Subcutaneous abdominal adipose tissue (tissue), 5 donors: ENCODE measurements at regions not wholly inside any gene's neighbourhood (a gene's known extent, or its start where the extent isn't known, plus 50 kb on each side); places are given as distances from the start of the nearest gene placed in this dataset.
"Not testable (repeated sequence)": the region's sequence is repeated elsewhere in the genome, so short reads cannot be mapped to it uniquely, and the experiment has no call there.

ENCODE experiments used
- H3K27ac ChIP-seq: one replicate; pipeline ENCODE4 v1.7.0; 2013; ENCODE audit warnings: low read depth, mild to moderate bottlenecking, inconsistent platforms, low read length, moderate library complexity
- H3K27me3 ChIP-seq, 5 donors: one replicate each; pipeline ENCODE4 v1.7.0; 2013; ENCODE audit warnings: low read length in 5 of 5, inconsistent platforms in 1 of 5; ENCODE audit not compliant: control insufficient read depth in 5 of 5, insufficient read depth in 4 of 5
- H3K36me3 ChIP-seq, 5 donors: one replicate each; pipeline ENCODE4 v1.7.0; 2013; ENCODE audit warnings: low read length in 5 of 5; ENCODE audit not compliant: control insufficient read depth in 5 of 5, insufficient read depth in 5 of 5
- H3K4me1 ChIP-seq, 5 donors: one replicate each; pipeline ENCODE4 v1.7.0; 2013; ENCODE audit warnings: low read length in 5 of 5, mild to moderate bottlenecking in 3 of 5, moderate library complexity in 1 of 5; ENCODE audit not compliant: control insufficient read depth in 5 of 5, insufficient read depth in 5 of 5
- H3K4me3 ChIP-seq, 5 donors: one replicate each; pipeline ENCODE4 v1.7.0; 2013; ENCODE audit warnings: low read length in 5 of 5, low read depth in 1 of 5
- H3K9ac ChIP-seq, 5 donors: one replicate each; pipeline ENCODE4 v1.7.0; 2013; ENCODE audit warnings: low read length in 5 of 5, mild to moderate bottlenecking in 4 of 5, moderate library complexity in 3 of 5
- H3K9me3 ChIP-seq, 5 donors: one replicate each; pipeline ENCODE4 v1.7.0; 2013; ENCODE audit warnings: low read length in 5 of 5; ENCODE audit not compliant: control insufficient read depth in 5 of 5
- donor health status: healthy.
- donor health status: healthy.
- donor health status: healthy.
- donor health status: healthy.
- donor health status: healthy.

DNA sequence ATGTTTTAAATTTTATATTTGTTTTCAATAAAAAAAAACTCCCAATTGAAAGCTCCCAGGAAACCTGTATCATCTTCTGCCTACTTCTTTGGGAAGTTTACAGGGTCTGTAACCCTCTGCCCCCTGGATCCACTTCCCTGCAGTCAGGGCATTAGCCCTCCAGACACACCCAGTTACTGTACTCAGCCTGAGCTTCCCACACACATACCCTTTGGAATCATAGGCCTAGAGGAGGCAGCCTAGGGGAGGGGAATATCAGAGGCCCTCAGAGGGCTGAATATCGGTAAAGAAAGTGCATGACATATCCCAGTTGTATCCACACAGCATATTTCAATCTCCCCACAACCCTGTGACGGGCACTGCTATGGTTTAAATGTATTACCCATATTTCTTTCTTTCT lies 56.2 kb upstream of the TFPI start:
- H3K27ac ChIP-seq, H3K9ac ChIP-seq, H3K27me3 ChIP-seq, H3K36me3 ChIP-seq, H3K4me1 ChIP-seq, H3K4me3 ChIP-seq, H3K9me3 ChIP-seq: not testable (repeated sequence)

DNA sequence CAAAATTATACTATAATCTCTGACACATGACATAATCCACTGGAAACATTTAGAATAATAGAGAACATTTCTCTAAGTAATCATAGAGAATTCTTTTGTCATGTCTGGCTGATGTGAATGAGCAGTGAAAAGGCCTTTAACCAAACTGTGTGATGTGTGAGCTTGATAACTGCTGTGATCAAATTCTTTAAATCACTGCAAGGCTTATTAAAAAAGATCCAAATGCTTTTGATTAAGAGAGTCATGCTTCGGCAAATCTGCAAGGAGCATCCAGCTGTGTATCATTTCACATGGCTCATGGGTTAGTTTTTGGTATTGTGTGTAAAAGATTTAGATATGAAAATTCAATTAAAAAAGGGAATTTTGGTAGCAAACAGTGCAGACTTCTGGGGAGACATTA lies 58.6 kb upstream of the TFPI start:
- no peaks in the 10 kb centered on the region for H3K36me3 ChIP-seq
- H3K9me3 ChIP-seq, result no peaks in the 10 kb centered on the region
- no peak overlapping the region for H3K27ac ChIP-seq
- no peaks in the 10 kb centered on the region for H3K4me1 ChIP-seq
- H3K9ac ChIP-seq, result no peak overlapping the region
- no peaks in the 10 kb centered on the region for H3K27me3 ChIP-seq
- H3K4me3 ChIP-seq, result no peak overlapping the region

DNA sequence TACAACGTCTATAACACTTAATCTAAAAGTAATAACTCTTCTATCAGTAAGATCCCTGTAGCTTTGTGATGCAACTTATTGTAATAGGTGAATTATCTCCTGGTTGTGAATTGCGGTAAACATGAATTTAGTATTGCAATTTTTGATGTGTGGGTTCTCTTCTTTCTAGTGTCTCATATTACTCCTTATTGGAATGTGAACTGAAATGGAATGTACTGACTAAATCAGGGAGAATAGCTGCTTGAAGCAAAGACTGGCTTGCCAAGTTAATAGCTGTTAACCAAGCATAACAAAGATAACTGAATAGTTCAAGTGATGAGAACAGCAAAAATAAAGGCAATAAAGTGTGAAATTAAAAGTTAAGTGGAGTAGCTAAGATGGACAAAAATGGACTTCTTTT lies 60.5 kb upstream of the TFPI start:
- H3K9ac ChIP-seq, result no peak overlapping the region

DNA sequence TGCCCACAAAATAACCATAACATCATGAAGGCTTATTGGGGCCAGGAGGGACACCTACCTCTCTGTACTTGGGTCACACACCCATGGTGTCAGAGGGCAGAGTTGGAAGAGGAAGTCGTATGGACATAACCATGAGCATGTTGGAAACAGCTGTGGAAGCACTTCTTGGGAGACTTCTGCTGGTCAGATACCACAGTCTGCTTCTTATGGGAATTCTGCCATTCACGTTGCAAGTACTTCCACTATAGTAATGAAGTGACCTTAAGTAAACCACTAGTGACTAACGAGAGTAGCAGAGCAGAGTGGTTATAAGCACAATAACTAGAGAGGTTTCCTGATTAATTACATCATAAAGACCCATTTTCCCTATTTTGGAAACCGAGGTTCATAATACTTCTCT lies 61.1 kb upstream of the TFPI start:
- Histone ChIP-seq H3K36me3 (no peaks in the 10 kb centered on the region), H3K27me3 (no peaks in the 10 kb centered on the region), H3K9ac (no peak overlapping the region), H3K27ac (no peak overlapping the region), H3K4me3 (no peak overlapping the region), H3K9me3 (no peaks in the 10 kb centered on the region), H3K4me1 (no peaks in the 10 kb centered on the region)

More for the DNA sequence above, 60.5 kb upstream of the TFPI start:
- H3K36me3 ChIP-seq, result no peaks in the 10 kb centered on the region
- H3K4me1 ChIP-seq, result no peaks in the 10 kb centered on the region
- no peak overlapping the region for H3K27ac ChIP-seq
- no peaks in the 10 kb centered on the region for H3K27me3 ChIP-seq
- no peak overlapping the region for H3K4me3 ChIP-seq
- no peaks in the 10 kb centered on the region for H3K9me3 ChIP-seq

DNA sequence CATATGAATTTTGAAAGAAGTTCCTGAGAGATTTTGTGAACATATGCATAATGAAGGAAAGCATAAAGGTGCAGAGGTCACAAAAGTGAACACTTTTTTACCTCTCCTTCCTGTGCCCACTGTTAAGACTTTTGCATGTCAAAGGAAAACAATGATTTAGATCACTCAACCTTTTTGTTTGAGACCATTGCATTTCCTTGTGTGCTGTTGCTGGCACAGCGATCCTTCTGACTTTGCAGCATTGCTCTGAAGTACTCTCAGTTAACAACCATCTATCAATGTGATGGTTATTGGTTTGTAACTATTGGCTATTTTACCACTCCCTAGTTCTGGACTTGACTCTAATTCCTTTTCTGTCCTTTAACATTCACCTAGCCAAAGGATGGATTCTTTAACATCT lies 61.7 kb upstream of the TFPI start:
- Histone ChIP-seq H3K27me3 (no peaks in the 10 kb centered on the region), H3K27ac (no peak overlapping the region), H3K4me3 (no peak overlapping the region), H3K36me3 (no peaks in the 10 kb centered on the region), H3K9ac (no peak overlapping the region), H3K9me3 (no peaks in the 10 kb centered on the region), H3K4me1 (no peaks in the 10 kb centered on the region)

DNA sequence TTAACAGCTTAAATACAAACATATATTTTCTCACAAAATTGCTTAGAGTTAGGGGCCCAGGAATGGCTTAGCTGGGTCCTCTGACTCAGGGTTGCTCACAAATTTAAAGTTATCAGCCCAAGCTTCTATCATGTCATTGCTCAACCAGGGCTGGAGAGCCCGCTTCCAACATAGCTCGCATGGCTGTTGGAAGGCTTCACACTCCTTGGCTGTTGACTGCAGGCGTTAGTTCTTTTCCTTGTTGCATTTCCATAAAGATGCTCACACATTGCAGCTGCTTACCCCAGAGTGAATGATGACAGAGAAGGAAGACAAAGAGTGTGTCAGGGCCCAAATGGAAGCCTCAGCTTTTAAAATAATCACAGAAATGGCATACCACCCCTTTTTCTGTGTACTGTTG lies 62.9 kb upstream of the TFPI start:
- no peaks in the 10 kb centered on the region for H3K36me3 ChIP-seq
- H3K4me3 ChIP-seq, result no peak overlapping the region
- no peaks in the 10 kb centered on the region for H3K9me3 ChIP-seq
- no peaks in the 10 kb centered on the region for H3K27me3 ChIP-seq
- H3K9ac ChIP-seq, result no peak overlapping the region
- H3K27ac ChIP-seq, result no peak overlapping the region
- H3K4me1 ChIP-seq, result no peaks in the 10 kb centered on the region

DNA sequence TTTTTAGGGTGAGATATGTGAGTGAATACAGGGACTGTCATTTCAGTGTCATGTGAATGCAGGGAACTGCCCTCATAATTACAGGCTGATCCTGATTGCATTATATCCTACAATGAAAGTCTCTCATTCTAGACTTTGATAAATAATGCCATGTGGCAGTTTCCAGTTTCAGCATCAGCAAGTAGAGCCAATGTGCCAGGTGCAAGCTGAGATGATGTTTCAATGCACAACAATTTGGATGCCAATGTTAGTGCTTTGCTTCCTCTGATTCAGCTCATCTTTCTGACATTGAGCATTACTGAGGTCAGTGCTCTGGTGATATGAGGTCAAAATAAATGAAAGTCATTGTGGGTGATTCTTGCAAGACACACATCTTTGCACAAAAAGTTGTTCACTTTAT lies 63.7 kb upstream of the TFPI start:
- no peaks in the 10 kb centered on the region for H3K27me3 ChIP-seq
- no peaks in the 10 kb centered on the region for H3K36me3 ChIP-seq
- no peak overlapping the region for H3K9ac ChIP-seq
- H3K4me3 ChIP-seq, result no peak overlapping the region
- H3K4me1 ChIP-seq, result no peaks in the 10 kb centered on the region
- H3K27ac ChIP-seq, result no peak overlapping the region
- no peaks in the 10 kb centered on the region for H3K9me3 ChIP-seq

DNA sequence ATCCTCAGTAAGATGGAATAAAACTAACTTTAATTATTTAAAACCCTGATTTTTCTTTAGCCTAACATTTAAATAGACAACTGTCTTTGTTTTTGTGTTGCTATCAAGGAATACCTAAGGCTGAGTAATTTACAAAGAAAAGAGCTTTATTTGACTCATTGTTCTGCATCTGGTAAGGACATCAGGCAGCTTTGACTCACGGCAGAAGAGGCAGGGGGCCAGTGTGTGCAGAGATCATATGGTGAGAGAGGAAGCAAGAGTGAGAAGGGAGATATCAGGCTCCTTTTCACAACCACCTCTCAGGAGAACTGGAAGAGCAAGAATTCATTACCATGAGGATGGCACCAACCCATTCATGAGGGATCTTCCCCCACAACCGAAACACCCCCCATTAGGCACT lies 64.6 kb upstream of the TFPI start:
- H3K27ac ChIP-seq, result no peak overlapping the region
- H3K27me3 ChIP-seq, result no peaks in the 10 kb centered on the region
- H3K9ac ChIP-seq, result no peak overlapping the region
- no peaks in the 10 kb centered on the region for H3K4me1 ChIP-seq
- H3K9me3 ChIP-seq, result no peaks in the 10 kb centered on the region
- no peaks in the 10 kb centered on the region for H3K36me3 ChIP-seq
- no peak overlapping the region for H3K4me3 ChIP-seq

DNA sequence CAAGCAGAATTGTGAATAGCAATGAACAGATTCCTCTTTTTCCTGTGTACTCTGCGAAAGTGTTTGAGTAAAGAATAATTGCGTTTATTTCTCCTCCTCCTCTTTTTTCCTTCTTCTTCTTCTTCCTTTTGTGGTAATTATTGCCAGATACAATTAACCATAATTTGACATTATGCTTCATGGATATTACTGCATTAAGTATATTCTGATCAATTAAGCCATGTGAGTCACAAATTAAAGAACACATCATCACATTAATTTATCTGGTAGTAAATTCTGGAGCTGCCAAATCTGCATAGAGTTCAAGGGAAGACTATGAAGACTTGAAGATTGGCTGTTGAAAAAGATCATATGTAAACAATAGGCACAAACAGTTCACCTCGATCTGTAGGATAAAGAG lies 72.9 kb upstream of the TFPI start:
- Histone ChIP-seq H3K36me3 (no peaks in the 10 kb centered on the region), H3K9ac (no peak overlapping the region), H3K27ac (no peak overlapping the region), H3K27me3 (no peaks in the 10 kb centered on the region), H3K9me3 (peaks cover 0 to 16% (median 3%) of the 10 kb centered on the region in 5 donors), H3K4me3 (no peak overlapping the region), H3K4me1 (peaks cover 0 to 13% (median 0%) of the 10 kb centered on the region in 5 donors)

DNA sequence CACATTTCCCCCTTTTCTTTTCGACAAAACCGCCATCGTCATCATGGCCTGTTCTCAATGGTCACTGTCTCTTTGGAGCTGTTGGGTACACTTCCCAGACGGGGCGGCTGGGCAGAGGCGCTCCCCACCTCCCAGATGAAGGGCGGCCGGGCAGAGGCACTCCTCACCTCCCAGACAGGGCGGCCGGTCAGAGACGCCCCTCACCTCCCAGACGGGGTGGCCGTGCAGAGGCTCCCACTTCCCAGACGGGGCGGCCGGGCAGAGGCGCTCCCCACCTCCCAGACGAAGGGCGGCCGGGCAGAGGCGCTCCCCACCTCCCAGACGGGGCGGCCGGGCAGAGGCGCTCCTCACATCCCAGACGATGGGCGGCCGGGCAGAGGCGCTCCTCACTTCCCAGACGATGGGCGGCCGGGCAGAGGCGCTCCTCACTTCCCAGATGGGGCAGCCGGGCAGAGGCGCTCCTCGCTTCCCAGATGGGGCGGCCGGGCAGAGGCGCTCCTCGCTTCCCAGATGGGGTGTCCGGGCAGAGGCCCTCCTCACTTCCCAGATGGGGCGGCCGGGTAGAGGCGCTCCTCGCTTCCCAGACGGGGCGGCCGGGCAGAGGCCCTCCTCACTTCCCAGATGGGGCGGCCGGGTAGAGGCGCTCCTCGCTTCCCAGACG lies 82.6 kb upstream of the TFPI start:
- not testable (repeated sequence) for H3K9ac ChIP-seq, H3K36me3 ChIP-seq, H3K4me3 ChIP-seq, H3K27me3 ChIP-seq, H3K4me1 ChIP-seq, H3K27ac ChIP-seq, H3K9me3 ChIP-seq

DNA sequence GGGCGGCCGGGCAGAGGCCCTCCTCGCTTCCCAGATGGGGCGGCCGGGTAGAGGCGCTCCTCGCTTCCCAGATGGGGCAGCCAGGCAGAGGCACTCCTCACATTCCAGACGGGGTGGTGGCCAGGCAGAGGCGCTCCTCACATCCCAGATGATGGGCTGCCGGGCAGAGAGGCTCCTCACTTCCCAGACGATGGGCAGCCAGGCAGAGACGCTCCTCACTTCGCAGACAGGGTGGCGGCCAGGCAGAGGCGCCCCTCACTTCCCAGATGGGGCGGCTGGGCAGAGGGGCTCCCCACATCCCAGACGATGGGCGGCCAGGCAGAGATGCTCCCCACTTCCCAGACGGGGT lies 83.1 kb upstream of the TFPI start:
- not testable (repeated sequence) for H3K4me1 ChIP-seq, H3K27me3 ChIP-seq, H3K36me3 ChIP-seq, H3K9me3 ChIP-seq, H3K4me3 ChIP-seq, H3K27ac ChIP-seq, H3K9ac ChIP-seq
